NCI-H2227 treated with DMSO at 0.1 percent for 48 hours (cell line): ENCODE measurements at regions not wholly inside any gene's neighbourhood (a gene's known extent, or its start where the extent isn't known, plus 50 kb on each side); places are given as distances from the start of the nearest gene placed in this dataset.
"Not testable (repeated sequence)": the region's sequence is repeated elsewhere in the genome, so short reads cannot be mapped to it uniquely, and the experiment has no call there.

Source experiments
- DNase-seq: peaks from one replicate; lab custom pipeline; 2025; lab: John Stamatoyannopoulos, UW

DNA sequence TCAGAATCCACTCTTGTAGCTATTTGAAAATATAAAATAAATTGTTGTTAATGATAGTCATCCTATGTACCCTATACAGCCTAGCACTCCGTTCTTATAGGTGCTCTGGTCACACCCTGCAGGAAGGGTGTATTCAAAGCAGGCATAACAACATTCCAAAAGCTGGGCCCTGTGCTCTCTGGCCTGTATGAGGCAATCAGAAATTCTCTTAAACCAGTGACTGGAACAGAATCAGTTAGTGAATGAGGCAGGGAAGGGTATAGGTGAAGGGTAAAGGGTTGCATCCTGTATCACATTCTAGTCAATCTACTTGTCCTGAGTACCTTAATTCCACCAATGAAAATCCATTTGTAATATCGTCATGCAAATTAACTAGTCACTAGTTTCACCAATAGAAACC, 154.5 kb upstream of the ZNF217 start:
- DNase-seq = no peak

DNA sequence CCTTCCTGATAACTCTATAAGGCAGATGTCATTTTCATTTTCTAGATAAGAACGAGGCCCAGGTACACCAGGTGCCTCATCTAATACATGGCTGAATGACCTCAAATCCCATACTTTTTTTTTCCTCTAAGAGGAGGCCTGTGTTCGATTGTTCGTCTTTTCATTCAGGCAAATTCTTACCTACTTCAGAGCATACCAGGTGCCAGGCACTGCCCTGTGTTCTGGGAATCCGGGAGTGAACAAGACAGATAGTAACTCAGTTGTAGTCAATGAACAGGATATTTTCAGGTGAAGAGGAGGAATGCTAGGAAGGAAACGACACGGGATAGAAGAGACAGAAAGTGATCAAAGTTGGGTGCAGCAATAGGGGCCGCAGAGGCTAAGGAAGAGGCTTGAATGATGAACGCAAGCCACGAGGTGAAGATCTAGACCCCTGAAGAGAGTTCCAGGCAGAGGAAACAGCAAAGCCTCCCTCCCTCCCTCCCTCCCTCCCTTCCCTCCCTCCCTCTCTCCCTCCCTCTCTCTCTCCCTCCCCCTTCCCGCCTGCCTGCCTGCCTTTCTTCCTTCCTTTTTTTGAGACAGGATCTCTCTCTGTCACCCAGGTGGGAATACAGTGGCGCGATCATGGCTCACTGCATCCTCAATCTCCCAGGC, 150.1 kb upstream of the ZNF217 start:
- no peak for DNase-seq

DNA sequence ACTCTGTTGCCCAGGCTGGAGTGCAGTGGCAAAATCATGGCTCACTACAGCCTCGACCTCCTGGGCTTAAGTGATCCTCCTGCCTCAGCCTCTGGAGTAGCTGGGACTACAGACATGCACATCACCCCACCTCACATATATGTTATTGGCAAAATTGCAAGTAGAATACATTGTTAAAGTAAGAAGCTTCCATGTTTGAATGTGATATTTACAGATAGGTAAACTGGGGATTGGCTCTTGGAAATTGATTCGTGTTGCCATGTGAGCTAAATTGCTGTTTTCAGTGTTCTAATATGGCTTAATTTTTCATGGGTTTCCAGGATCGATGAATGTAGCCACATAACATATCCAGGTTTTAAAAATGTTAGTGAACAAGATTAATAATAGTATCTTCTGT, 149.0 kb upstream of the ZNF217 start:
- no peak for DNase-seq

- no peak for DNase-seq
Observed at GRCh38 chr20:53741726-53742028, 148.0 kb upstream of the ZNF217 start.

- DNase-seq = peak; percentile 79
Observed at GRCh38 chr20:53739799-53740785, 146.5 kb upstream of the ZNF217 start.

- DNase-seq = peak; percentile 51
Observed at GRCh38 chr20:53738945-53739798, 145.5 kb upstream of the ZNF217 start.

DNA sequence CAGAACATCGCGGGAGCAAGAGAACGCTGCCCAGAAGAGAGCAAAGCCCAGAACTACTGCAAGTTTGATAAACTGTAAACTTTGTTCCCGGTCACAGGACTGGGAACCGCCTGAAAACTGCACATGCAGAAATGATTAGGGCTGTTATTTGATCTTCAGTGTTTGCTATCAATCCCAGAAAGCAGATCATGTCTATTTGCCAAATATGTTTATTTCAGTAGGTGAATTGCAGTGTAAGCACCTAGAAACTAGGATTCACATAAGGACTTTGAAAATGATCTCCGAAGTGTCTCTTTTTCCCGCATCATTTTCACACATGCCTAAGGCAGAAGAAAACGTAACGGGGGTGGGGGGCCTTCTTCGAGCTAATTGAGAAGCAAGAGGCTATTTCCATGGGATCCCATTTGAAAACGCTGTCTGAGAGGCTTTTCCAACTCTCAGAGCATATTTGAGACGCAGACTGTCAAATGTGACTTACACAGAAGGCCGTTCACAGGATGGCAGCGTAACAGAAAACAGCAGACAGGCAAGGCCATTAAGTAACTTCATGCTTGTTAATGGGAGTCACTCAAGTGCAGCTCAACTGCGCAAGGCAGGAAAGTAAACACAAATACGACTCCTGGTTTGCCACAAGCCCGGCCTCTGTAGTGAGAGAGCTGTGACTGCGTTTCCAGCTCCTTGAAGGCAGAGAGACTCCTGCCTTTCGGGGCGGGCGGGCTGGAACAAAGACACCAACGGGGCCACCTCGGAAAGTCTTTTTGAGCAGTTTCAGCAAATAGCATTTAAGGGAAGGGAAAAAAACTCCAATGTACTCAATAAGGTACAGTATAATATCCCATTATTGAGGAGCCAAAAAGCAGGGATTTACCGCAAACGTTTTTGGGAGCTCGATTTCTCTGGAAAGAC, 144.7 kb upstream of the ZNF217 start:
- peak; percentile 87 for DNase-seq

DNA sequence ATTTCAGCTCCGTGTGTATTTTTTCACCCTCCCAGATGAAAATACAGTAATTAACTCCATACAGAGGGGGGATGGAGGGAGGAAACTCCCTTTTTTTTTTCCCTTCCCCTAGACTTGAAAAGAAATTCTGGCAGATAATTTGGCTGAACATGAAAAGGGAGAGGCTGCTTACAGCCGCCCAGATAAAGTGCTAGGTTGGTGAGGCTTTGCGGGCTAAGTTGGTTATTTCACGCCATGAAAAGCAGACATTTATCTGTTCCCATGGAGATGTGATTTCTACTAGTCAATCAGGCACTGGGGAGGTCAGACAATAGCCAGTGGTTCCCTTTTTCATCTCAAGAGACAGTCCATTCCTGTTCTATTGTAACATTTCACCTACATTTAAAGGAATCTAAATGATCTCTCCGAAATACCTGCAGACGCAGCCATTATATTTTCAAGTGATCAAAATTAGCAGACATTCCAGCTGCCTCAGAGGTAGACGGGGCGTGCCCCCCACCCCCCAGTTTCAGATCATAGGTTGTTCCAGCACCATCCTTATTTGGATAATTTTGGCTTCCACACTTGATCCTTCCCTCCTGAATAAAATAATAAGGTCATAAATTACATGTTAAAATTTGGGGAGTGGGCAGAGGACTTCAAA, 143.9 kb upstream of the ZNF217 start:
- peak; percentile 45 for DNase-seq

DNA sequence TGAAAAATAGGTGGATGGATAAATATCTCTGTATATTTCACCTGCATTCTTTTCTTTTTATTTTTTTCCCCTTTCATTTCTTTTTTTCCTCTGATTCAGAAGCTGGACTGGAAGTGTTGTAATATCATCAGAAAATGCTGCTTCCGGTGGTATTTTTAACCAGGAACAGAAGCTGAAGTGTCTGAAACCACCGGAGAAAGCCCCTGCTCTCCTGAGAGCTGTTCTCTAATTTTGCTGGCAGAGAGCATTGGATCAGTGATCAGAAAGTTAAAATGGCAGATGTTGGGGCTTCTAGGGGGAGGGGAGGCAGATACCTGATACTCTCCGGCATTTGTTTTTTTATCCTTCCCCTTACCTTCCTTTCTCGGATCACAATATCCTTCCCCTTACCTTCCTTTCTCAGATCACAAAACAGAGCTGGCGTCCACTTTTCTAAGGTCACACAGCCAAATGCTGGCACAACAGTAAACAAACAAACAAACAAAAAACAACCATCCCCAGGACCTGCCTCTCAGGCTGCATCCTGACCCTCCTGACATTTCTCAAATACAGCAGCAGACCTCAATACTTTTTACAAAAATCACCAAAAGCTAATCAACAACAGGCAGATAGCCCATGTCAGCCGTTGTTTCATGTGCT, 143.2 kb upstream of the ZNF217 start:
- DNase-seq = peak; percentile 30

DNA sequence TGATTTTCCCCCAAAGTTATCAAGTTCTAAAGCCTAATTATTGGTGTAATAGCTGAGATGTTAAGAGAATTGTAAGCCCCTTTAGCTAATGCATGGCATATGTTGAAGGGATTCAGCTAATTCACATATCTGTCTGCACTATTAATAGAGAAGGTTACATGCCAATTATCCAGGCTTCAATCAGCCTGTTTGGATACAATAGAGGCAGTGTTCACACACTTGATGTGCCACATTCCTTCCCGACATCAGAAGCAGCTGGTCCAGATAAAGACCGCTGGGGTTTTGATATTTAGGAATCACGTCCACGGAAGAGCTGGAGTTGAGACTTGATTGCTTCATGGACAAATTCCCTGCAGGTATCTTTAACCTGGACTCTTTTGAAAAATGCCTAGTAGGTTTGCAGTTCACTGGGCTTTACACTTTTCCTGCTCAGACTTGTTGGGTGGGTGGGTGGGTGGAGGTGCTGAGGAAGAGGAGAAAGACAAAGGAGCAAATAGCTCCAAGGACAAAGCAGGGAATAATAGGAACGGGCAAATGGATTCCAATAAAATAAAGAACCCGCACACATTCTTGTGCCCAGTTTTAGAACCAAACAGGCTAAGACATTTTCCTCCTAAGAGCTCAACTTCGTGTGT, 142.6 kb upstream of the ZNF217 start:
- DNase-seq = no peak

GRCh38 chr20:53735536-53736050, 142.0 kb upstream of the ZNF217 start:
- DNase-seq = peak; percentile 42

- no peak for DNase-seq
Observed at GRCh38 chr20:53734006-53734688, 140.5 kb upstream of the ZNF217 start.

DNA sequence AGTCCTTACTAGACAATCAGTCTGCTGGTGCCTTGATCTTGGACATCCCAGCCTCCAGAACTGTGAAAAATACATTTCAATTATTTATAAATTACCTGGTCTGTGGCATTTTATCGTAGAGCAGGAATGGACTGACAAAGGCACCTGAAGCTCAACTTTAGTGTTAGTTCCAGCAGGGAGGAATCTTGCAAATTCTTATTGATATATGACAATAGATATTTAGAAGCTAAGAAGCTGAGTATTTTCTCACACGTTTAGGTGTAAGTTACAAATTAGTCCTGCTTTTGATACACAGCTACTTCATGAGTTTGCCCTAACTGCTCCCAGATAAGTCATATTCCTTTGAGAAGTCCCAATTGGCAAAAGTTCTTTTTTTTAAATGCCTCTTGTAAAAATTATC, 138.0 kb upstream of the ZNF217 start:
- no peak for DNase-seq

DNA sequence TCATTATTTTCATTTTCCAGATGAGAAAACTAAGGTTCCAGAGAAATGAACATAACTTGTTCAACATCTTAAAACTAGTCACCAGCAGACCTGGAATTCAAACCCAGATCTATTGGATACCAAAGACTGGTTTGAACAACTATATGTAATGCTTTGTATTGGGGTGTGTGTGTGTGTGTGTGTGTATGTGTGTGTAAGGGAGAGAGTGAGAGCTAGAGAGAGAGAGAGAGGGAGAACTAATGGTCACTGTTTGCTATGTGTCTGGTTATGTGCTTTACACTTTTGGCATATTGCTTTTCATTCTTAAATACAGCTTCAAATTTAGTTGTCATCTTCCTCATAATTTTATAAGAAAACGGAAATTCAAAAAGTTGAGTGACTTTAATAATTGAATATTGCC, 134.7 kb upstream of the ZNF217 start:
- no peak for DNase-seq

DNA sequence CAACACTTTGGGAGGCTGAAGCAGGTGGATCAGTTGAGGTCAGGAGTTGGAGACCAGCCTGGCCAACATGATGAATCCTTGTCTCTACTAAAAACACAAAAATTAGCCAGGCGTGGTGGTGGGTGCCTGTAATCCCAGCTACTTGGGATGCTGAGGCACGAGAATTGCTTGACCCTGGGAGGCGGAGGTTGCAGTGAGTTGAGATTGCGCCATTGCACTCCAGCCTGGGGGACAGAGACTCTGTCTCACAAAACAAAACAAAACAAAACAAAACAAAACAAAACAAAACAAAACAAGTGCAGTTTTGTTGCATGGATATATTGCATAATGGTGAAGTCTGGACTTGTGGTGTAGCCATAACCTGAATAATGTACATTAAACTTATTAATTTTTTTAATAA, 133.6 kb upstream of the ZNF217 start:
- DNase-seq = not testable (repeated sequence)

DNA sequence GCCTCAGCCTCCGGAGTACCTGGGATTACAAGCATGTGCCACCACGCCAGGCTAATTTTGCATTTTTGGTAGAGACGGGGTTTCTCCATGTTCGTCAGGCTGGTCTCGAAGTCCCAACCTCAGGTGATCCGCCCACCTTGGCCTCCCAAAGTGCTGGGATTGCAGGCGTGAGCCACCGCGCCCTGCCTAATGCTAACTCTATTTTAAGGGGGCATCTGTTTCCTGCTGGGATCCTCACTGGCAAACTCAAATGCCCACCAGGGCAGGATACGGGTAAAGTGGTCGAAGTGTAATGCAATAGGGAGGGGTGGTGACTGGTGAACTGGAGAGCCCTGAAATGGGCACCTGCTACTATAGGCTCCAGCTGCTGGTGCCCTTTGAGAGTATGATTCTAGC, 131.9 kb upstream of the ZNF217 start:
- DNase-seq = no peak

DNA sequence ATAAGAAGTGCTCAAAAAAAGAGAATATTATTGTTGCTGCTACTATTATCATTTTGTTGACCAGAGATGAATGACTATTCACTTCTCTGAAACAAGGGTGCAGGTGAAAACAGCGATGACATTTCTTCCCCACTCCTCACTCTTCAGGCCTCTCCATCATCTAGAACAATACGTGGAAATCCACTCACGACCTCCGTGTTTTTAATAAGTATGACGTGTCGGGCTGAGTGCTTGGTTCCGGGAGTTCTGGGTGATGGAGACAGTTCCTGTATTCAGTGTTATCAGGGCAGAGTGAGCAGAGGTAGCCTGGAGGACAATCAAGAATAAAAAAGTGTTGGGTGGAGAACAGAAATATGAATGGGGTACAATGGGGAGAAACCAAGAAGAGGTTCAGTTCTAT, 130.0 kb upstream of the ZNF217 start:
- no peak for DNase-seq

DNA sequence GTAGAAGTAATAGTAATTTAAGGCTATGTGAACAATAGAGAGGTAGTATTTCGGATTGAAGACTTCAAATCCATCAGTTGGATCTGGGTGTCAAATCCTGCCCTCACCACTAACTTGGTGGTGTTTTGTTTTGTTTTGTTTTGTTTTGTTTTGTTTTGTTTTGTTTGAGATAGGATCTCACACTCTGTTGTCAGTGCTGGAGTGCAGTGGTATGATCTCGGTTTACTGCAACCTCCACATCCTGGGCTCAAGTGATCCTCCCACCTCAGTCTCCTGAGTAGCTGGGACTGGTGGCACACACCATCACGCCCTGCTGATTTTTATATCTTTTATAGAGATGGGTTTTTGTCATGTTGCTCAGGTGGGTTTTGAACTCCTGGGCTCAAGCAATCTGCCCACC, 129.4 kb upstream of the ZNF217 start:
- no peak for DNase-seq

- no peak for DNase-seq
Observed at GRCh38 chr20:53722515-53723036, 128.9 kb upstream of the ZNF217 start.
